ENCODE measurements at regions not wholly inside any gene's neighbourhood (a gene's known extent, or its start where the extent isn't known, plus 50 kb on each side); places are given as distances from the start of the nearest gene placed in this dataset.
"Not testable (repeated sequence)": the region's sequence is repeated elsewhere in the genome, so short reads cannot be mapped to it uniquely, and the experiment has no call there.

GRCh38 chr9:28086881-28087280 is 513.6 kb upstream of the C9orf72 start:
- intact Hi-C loops (cut with micrococcal nuclease), result no loop called here

GRCh38 chr9:28092981-28093936 is 520.0 kb upstream of the C9orf72 start:
- intact Hi-C loops (cut with micrococcal nuclease), result no loop called here

GRCh38 chr9:28101509-28101908 is 528.2 kb upstream of the C9orf72 start:
- intact Hi-C loops (cut with micrococcal nuclease), result no loop called here

GRCh38 chr9:28105001-28105400 is 531.7 kb upstream of the C9orf72 start:
- intact Hi-C loops (cut with micrococcal nuclease), result no loop called here

GRCh38 chr9:28120184-28120583 is 546.9 kb upstream of the C9orf72 start:
- intact Hi-C loops (cut with micrococcal nuclease), result no loop called here

- intact Hi-C loops (cut with micrococcal nuclease), result no loop called here
Measured at GRCh38 chr9:28120626-28121025, 547.3 kb upstream of the C9orf72 start.

- intact Hi-C loops (cut with micrococcal nuclease), result no loop called here
Measured at GRCh38 chr9:28121366-28121765, 548.1 kb upstream of the C9orf72 start.

- intact Hi-C loops (cut with micrococcal nuclease), result no loop called here
Measured at GRCh38 chr9:28124917-28125316, 551.6 kb upstream of the C9orf72 start.

- intact Hi-C loops (cut with micrococcal nuclease), result no loop called here
Measured at GRCh38 chr9:28127101-28127500, 553.8 kb upstream of the C9orf72 start.

- intact Hi-C loops (cut with micrococcal nuclease), result no loop called here
Measured at GRCh38 chr9:28134446-28134976, 561.2 kb upstream of the C9orf72 start.

- intact Hi-C loops (cut with micrococcal nuclease), result no loop called here
Measured at GRCh38 chr9:28135549-28135948, 562.3 kb upstream of the C9orf72 start.

GRCh38 chr9:28136113-28136512 is 562.8 kb upstream of the C9orf72 start:
- intact Hi-C loops (cut with micrococcal nuclease), result no loop called here

GRCh38 chr9:28147430-28147829 is 574.1 kb upstream of the C9orf72 start:
- intact Hi-C loops (cut with micrococcal nuclease), result not testable (repeated sequence)

- intact Hi-C loops (cut with micrococcal nuclease), result not testable (repeated sequence)
Measured at GRCh38 chr9:28147923-28148597, 574.8 kb upstream of the C9orf72 start.

GRCh38 chr9:28149361-28150050 is 576.2 kb upstream of the C9orf72 start:
- intact Hi-C loops (cut with micrococcal nuclease), result not testable (repeated sequence)

- intact Hi-C loops (cut with micrococcal nuclease), result no loop called here
Measured at GRCh38 chr9:28155067-28155466, 581.8 kb upstream of the C9orf72 start.

GRCh38 chr9:28155671-28156070 is 582.4 kb upstream of the C9orf72 start:
- intact Hi-C loops (cut with micrococcal nuclease), result no loop called here

- intact Hi-C loops (cut with micrococcal nuclease), result no loop called here
Measured at GRCh38 chr9:28158451-28158850, 585.2 kb upstream of the C9orf72 start.

GRCh38 chr9:28163619-28164018 is 590.3 kb upstream of the C9orf72 start:
- intact Hi-C loops (cut with micrococcal nuclease), result no loop called here

GRCh38 chr9:28166179-28166578 is 592.9 kb upstream of the C9orf72 start:
- intact Hi-C loops (cut with micrococcal nuclease), result no loop called here

GRCh38 chr9:28177142-28177541 is 603.9 kb upstream of the C9orf72 start:
- intact Hi-C loops (cut with micrococcal nuclease), result no loop called here

- intact Hi-C loops (cut with micrococcal nuclease), result no loop called here
Measured at GRCh38 chr9:28177925-28178324, 604.6 kb upstream of the C9orf72 start.
